Tibial artery (tissue), 4 donors: ENCODE measurements at regions not wholly inside any gene's neighbourhood (a gene's known extent, or its start where the extent isn't known, plus 50 kb on each side); places are given as distances from the start of the nearest gene placed in this dataset.

Experiments
- DNase-seq, 2 donors: peaks; one replicate each; pipeline ENCODE4 v3.0.0-alpha.2; 2019
- H3K27ac ChIP-seq, 2 donors: fragments of 200-600 bp; sonication (generic) in 1 of 2; 1 replicate in 1 of 2; 2 replicates in 1 of 2; pipeline ENCODE4 v1.5.1; 2018 to 2019; ENCODE audit warnings: mild to moderate bottlenecking in 1 of 2
- H3K27me3 ChIP-seq, 2 donors: fragments of 200-600 bp; sonication (generic) in 1 of 2; one replicate each; pipeline versions ENCODE4 v1.5.1 to v1.6.0; 2016 to 2019
- H3K36me3 ChIP-seq, 3 donors: fragments of 200-600 bp; sonication (generic) in 2 of 3; one replicate each; pipeline ENCODE4 v1.5.1; 2016 to 2019; ENCODE audit warnings: mild to moderate bottlenecking in 2 of 3
- H3K4me1 ChIP-seq, 4 donors: fragments of 200-600 bp; sonication (generic) in 2 of 4; 1 replicate in 3 of 4; 2 replicates in 1 of 4; pipeline ENCODE4 v1.5.1; 2016 to 2019
- H3K4me3 ChIP-seq, 2 donors: fragments of 200-600 bp; sonication (generic) in 1 of 2; 1 replicate in 1 of 2; 2 replicates in 1 of 2; pipeline ENCODE4 v1.5.1; 2018 to 2019; ENCODE audit warnings: mild to moderate bottlenecking in 2 of 2
- H3K9me3 ChIP-seq, 3 donors: fragments of 200-600 bp; sonication (generic) in 1 of 3; one replicate each; pipeline ENCODE4 v1.5.1; 2016 to 2019
- CTCF ChIP-seq, 2 experiments: fragments of 200-600 bp in 1 of 2; fragments of 450-650 bp in 1 of 2; IDR thresholded peaks; one replicate each; pipeline ENCODE4 v1.5.1; 2017 to 2019; ENCODE audit warnings: antibody characterized with exemption in 2 of 2, mild to moderate bottlenecking in 1 of 2, moderate library complexity in 1 of 2
- intact Hi-C: fragments of 100-400 bp; cut with DNase I; formaldehyde crosslinking; loops from one replicate; pipeline ENCODE4 v1.15.0; 2023; ENCODE audit warnings: low total_unique reads

- DNase-seq, result no peak
- intact Hi-C loops, result no loop called here
- no peak for TF ChIP-seq CTCF (IDR thresholded peaks at IDR 0.05)
- Histone ChIP-seq H3K4me3 (no peak overlapping the region), H3K4me1 (no peaks in the 10 kb centered on the region), H3K9me3 (no peaks in the 10 kb centered on the region), H3K27me3 (no peaks in the 10 kb centered on the region), H3K27ac (no peak overlapping the region), H3K36me3 (no peaks in the 10 kb centered on the region)
These were observed 619.0 kb upstream of the GOLIM4 start for GRCh38 chr3:168714609-168715240.

- intact Hi-C loops, result no loop called here
- Histone ChIP-seq H3K27me3 (no peaks in the 10 kb centered on the region), H3K27ac (no peak overlapping the region), H3K9me3 (no peaks in the 10 kb centered on the region), H3K4me1 (no peaks in the 10 kb centered on the region), H3K36me3 (no peaks in the 10 kb centered on the region), H3K4me3 (no peak overlapping the region)
- no peak for DNase-seq
- TF ChIP-seq CTCF (IDR thresholded peaks at IDR 0.05), result no peak
These were observed 613.3 kb upstream of the GOLIM4 start for GRCh38 chr3:168709073-168709472.

GRCh38 chr3:168707900-168708299 lies 612.2 kb upstream of the GOLIM4 start:
- DNase-seq, result no peak
- no peaks in the 10 kb centered on the region for H3K4me1 ChIP-seq
- H3K27me3 ChIP-seq, result no peaks in the 10 kb centered on the region
- no peaks in the 10 kb centered on the region for H3K36me3 ChIP-seq
- no peaks in the 10 kb centered on the region for H3K9me3 ChIP-seq
- intact Hi-C loops, result no loop called here
- no peak overlapping the region for H3K27ac ChIP-seq
- TF ChIP-seq CTCF (IDR thresholded peaks at IDR 0.05), result no peak
- H3K4me3 ChIP-seq, result no peak overlapping the region

GRCh38 chr3:168705412-168705811 lies 609.7 kb upstream of the GOLIM4 start:
- intact Hi-C loops, result no loop called here
- no peak for TF ChIP-seq CTCF (IDR thresholded peaks at IDR 0.05)
- no peak for DNase-seq
- Histone ChIP-seq H3K27ac (no peak overlapping the region), H3K27me3 (no peaks in the 10 kb centered on the region), H3K36me3 (no peaks in the 10 kb centered on the region), H3K4me1 (no peaks in the 10 kb centered on the region), H3K4me3 (no peak overlapping the region), H3K9me3 (no peaks in the 10 kb centered on the region)

- Histone ChIP-seq H3K27ac (no peak overlapping the region), H3K4me1 (no peaks in the 10 kb centered on the region), H3K4me3 (no peak overlapping the region), H3K27me3 (no peaks in the 10 kb centered on the region), H3K9me3 (no peaks in the 10 kb centered on the region), H3K36me3 (no peaks in the 10 kb centered on the region)
- no peak for TF ChIP-seq CTCF (IDR thresholded peaks at IDR 0.05)
- DNase-seq, result no peak
- intact Hi-C loops, result no loop called here
These were observed 600.3 kb upstream of the GOLIM4 start for GRCh38 chr3:168696051-168696450.

- no peak for DNase-seq
- intact Hi-C loops, result no loop called here
- Histone ChIP-seq H3K27ac (no peak overlapping the region), H3K27me3 (no peaks in the 10 kb centered on the region), H3K9me3 (no peaks in the 10 kb centered on the region), H3K4me1 (no peaks in the 10 kb centered on the region), H3K4me3 (no peak overlapping the region), H3K36me3 (no peaks in the 10 kb centered on the region)
- TF ChIP-seq CTCF (IDR thresholded peaks at IDR 0.05), result no peak
These were observed 598.1 kb upstream of the GOLIM4 start for GRCh38 chr3:168693870-168694269.
